Lower leg skin (tissue), 3 donors: ENCODE measurements at regions not wholly inside any gene's neighbourhood (a gene's known extent, or its start where the extent isn't known, plus 50 kb on each side); places are given as distances from the start of the nearest gene placed in this dataset.

ENCODE experiments used
- POLR2A ChIP-seq, 2 donors: fragments of 450-650 bp; IDR thresholded peaks; one replicate each; pipeline ENCODE4 v1.6.1; 2016 to 2017; ENCODE audit warnings: antibody characterized with exemption in 2 of 2, mild to moderate bottlenecking in 1 of 2, moderate library complexity in 1 of 2
- TF ChIP-seq, protein P1 (sequence below), 3 donors: fragments of 450-650 bp; IDR thresholded peaks; one replicate each; pipeline ENCODE4 v1.5.1; 2016; ENCODE audit warnings: antibody characterized with exemption in 3 of 3, mild to moderate bottlenecking in 3 of 3, moderate library complexity in 2 of 3

DNA sequence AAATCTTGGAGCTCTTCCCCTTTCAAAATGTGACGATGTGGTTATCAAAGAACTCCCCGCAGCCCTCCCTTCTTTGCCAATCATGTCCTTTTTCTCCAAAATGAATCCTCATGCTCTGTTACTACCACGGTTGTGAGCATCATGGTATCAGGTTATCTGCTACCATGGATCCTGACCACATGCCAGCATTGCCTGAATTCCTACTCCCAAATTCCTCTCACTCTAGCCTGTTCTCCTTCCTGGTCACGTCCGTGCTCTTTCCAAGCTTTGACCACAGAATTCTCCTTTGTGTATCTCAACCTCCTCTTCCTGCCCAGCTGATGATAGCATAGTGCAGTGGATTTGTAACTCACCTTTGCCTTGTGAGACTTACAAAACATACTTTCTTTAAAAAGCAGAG is 59.5 kb upstream of the FBXL7 start:
- TF ChIP-seq, protein P1, sequence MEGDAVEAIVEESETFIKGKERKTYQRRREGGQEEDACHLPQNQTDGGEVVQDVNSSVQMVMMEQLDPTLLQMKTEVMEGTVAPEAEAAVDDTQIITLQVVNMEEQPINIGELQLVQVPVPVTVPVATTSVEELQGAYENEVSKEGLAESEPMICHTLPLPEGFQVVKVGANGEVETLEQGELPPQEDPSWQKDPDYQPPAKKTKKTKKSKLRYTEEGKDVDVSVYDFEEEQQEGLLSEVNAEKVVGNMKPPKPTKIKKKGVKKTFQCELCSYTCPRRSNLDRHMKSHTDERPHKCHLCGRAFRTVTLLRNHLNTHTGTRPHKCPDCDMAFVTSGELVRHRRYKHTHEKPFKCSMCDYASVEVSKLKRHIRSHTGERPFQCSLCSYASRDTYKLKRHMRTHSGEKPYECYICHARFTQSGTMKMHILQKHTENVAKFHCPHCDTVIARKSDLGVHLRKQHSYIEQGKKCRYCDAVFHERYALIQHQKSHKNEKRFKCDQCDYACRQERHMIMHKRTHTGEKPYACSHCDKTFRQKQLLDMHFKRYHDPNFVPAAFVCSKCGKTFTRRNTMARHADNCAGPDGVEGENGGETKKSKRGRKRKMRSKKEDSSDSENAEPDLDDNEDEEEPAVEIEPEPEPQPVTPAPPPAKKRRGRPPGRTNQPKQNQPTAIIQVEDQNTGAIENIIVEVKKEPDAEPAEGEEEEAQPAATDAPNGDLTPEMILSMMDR (IDR thresholded peaks at IDR 0.05): no peak
- no peak for TF ChIP-seq POLR2A (IDR thresholded peaks at IDR 0.05)
